Kidney epithelial cell (primary cell): ENCODE measurements at regions not wholly inside any gene's neighbourhood (a gene's known extent, or its start where the extent isn't known, plus 50 kb on each side); places are given as distances from the start of the nearest gene placed in this dataset.
"Not testable (repeated sequence)": the region's sequence is repeated elsewhere in the genome, so short reads cannot be mapped to it uniquely, and the experiment has no call there.

Experiments
- DNase-seq: peaks from one replicate; pipeline ENCODE4 v3.0.0-alpha.2; 2010; ENCODE audit warnings: low read depth
- H3K27me3 ChIP-seq: 2 replicates; pipeline ENCODE4 v1.6.0; 2011; ENCODE audit warnings: low read length; ENCODE audit not compliant: control insufficient read depth, insufficient read depth
- H3K36me3 ChIP-seq: 2 replicates; pipeline ENCODE4 v1.5.1; 2011; ENCODE audit warnings: low read length; ENCODE audit not compliant: control insufficient read depth, insufficient read depth
- H3K4me3 ChIP-seq: 2 replicates; pipeline ENCODE4 v1.5.1; 2011; ENCODE audit warnings: low read depth, mild to moderate bottlenecking, control low read depth, low read length
- TF ChIP-seq, protein P1 (sequence below): IDR thresholded peaks from 2 replicates; pipeline ENCODE4 v1.5.1; 2011; ENCODE audit warnings: mild to moderate bottlenecking, moderate library complexity, low read length, control low read depth, inconsistent platforms; ENCODE audit not compliant: insufficient read depth, poor library complexity, severe bottlenecking

GRCh38 chr1:181898773-181899172, 162.7 kb downstream of the ZNF648 start:
- H3K36me3 ChIP-seq: no peaks in the 10 kb centered on the region
- no peak for DNase-seq
- TF ChIP-seq, protein P1, sequence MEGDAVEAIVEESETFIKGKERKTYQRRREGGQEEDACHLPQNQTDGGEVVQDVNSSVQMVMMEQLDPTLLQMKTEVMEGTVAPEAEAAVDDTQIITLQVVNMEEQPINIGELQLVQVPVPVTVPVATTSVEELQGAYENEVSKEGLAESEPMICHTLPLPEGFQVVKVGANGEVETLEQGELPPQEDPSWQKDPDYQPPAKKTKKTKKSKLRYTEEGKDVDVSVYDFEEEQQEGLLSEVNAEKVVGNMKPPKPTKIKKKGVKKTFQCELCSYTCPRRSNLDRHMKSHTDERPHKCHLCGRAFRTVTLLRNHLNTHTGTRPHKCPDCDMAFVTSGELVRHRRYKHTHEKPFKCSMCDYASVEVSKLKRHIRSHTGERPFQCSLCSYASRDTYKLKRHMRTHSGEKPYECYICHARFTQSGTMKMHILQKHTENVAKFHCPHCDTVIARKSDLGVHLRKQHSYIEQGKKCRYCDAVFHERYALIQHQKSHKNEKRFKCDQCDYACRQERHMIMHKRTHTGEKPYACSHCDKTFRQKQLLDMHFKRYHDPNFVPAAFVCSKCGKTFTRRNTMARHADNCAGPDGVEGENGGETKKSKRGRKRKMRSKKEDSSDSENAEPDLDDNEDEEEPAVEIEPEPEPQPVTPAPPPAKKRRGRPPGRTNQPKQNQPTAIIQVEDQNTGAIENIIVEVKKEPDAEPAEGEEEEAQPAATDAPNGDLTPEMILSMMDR: no peak
- no peaks in the 10 kb centered on the region for H3K27me3 ChIP-seq
- no peak overlapping the region for H3K4me3 ChIP-seq

DNA sequence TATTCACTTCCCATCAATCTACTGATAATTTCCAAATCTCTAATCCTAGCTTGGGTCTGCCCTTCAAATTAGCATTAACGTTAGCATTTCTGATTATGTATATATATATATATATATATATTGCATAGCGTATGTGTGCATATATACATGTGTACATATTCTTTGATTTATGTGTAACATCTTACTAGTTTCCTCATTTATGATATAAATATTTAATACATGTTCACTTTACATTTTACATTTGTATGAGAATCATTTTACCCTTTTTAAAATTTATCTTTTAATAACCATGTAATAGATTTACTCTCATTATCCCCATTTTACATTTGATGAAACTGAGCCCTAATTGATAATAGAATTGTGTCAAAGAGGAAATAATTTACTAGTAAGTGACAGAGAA, 164.7 kb downstream of the ZNF648 start:
- DNase-seq: no peak
- no peaks in the 10 kb centered on the region for H3K27me3 ChIP-seq
- TF ChIP-seq, protein P1: no peak
- no peak overlapping the region for H3K4me3 ChIP-seq
- H3K36me3 ChIP-seq: no peaks in the 10 kb centered on the region

- DNase-seq: no peak
- H3K4me3 ChIP-seq: no peak overlapping the region
- no peaks in the 10 kb centered on the region for H3K27me3 ChIP-seq
- H3K36me3 ChIP-seq: no peaks in the 10 kb centered on the region
- TF ChIP-seq, protein P1: no peak
These were observed 167.1 kb downstream of the ZNF648 start for GRCh38 chr1:181894439-181894859.

DNA sequence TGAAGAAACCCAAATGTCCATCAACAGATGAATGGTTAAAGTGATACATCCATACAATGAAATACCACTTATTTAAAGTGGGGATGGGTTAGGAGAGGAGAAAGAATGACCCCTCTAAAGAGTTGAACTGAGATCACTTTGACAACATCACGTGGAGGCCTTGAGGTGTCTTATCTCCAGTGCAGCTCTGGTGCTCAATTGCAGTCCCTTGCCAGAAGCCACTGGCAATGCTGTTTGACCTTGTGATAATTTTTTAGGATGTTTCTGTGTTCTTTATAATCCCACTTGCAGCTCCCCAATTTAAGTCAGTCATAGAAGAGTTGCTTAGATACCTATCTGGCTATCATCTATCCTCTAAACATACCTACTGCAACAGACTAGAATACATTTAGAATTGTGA, 167.6 kb downstream of the ZNF648 start:
- Histone ChIP-seq H3K4me3 (no peak overlapping the region), H3K27me3 (no peaks in the 10 kb centered on the region), H3K36me3 (no peaks in the 10 kb centered on the region)
- TF ChIP-seq, protein P1: no peak
- DNase-seq: no peak

- H3K27me3 ChIP-seq, H3K4me3 ChIP-seq, DNase-seq, H3K36me3 ChIP-seq: not testable (repeated sequence)
These were observed 168.4 kb downstream of the ZNF648 start for GRCh38 chr1:181893150-181893549.

- DNase-seq: no peak
- TF ChIP-seq, protein P1: no peak
- Histone ChIP-seq H3K36me3 (no peaks in the 10 kb centered on the region), H3K4me3 (no peak overlapping the region), H3K27me3 (no peaks in the 10 kb centered on the region)
These were observed 188.9 kb downstream of the ZNF648 start for GRCh38 chr1:181872562-181872961.
